Epithelial cell of esophagus (primary cell): ENCODE measurements at regions not wholly inside any gene's neighbourhood (a gene's known extent, or its start where the extent isn't known, plus 50 kb on each side); places are given as distances from the start of the nearest gene placed in this dataset.

ENCODE experiments used
- DNase-seq: peaks from one replicate; pipeline ENCODE4 v3.0.0; 2010; ENCODE audit warnings: low read depth
- H3K4me3 ChIP-seq: 2 replicates; pipeline ENCODE4 v1.5.1; 2011; ENCODE audit warnings: mild to moderate bottlenecking, low read length, control low read depth
- CTCF ChIP-seq: IDR thresholded peaks from 2 replicates; pipeline ENCODE4 v1.5.1; 2011; ENCODE audit warnings: low read depth, mild to moderate bottlenecking, low read length, control low read depth, inconsistent platforms; ENCODE audit not compliant: insufficient read depth; ENCODE audit errors: missing control alignments

GRCh38 chr7:31437250-31437865 is 76.5 kb upstream of the ITPRID1 start:
- H3K4me3 ChIP-seq: no peak overlapping the region
- TF ChIP-seq CTCF: no peak
- DNase-seq: peak; percentile 30

- H3K4me3 ChIP-seq: no peak overlapping the region
- no peak for TF ChIP-seq CTCF
- no peak for DNase-seq
These were observed 74.7 kb upstream of the ITPRID1 start for GRCh38 chr7:31439165-31439564.

- no peak overlapping the region for H3K4me3 ChIP-seq
- TF ChIP-seq CTCF: no peak
- no peak for DNase-seq
These were observed 73.4 kb upstream of the ITPRID1 start for GRCh38 chr7:31440511-31440910.

GRCh38 chr7:31442626-31443025 is 71.3 kb upstream of the ITPRID1 start:
- TF ChIP-seq CTCF: no peak
- H3K4me3 ChIP-seq: no peak overlapping the region
- DNase-seq: no peak

GRCh38 chr7:31443457-31443856 is 70.4 kb upstream of the ITPRID1 start:
- peak; percentile 69 for DNase-seq
- peak; percentile 77 for TF ChIP-seq CTCF
- H3K4me3 ChIP-seq: no peak overlapping the region

- no peak for DNase-seq
- no peak for TF ChIP-seq CTCF
- H3K4me3 ChIP-seq: no peak overlapping the region
These were observed 69.7 kb upstream of the ITPRID1 start for GRCh38 chr7:31444196-31444595.

- H3K4me3 ChIP-seq: no peak overlapping the region
- no peak for TF ChIP-seq CTCF
- DNase-seq: no peak
These were observed 68.1 kb upstream of the ITPRID1 start for GRCh38 chr7:31445686-31446355.
